WERI-Rb-1 (cell line): ENCODE measurements at regions not wholly inside any gene's neighbourhood (a gene's known extent, or its start where the extent isn't known, plus 50 kb on each side); places are given as distances from the start of the nearest gene placed in this dataset.

Source experiments
- DNase-seq: peaks from one replicate; pipeline ENCODE4 v3.0.0-alpha.2; 2020
- H3K27ac ChIP-seq: fragments of 250-450 bp; sonication (Bioruptor Pico); 2 replicates; pipeline ENCODE4 v1.5.1; 2020; ENCODE audit warnings: mild to moderate bottlenecking, moderate library complexity
- H3K27me3 ChIP-seq: fragments of 250-450 bp; sonication (Bioruptor Pico); 2 replicates; pipeline ENCODE4 v1.5.1; 2021; ENCODE audit warnings: mild to moderate bottlenecking, low read depth, moderate library complexity; ENCODE audit not compliant: insufficient read depth, severe bottlenecking
- H3K36me3 ChIP-seq: fragments of 250-450 bp; sonication (Bioruptor Pico); 2 replicates; pipeline ENCODE4 v1.5.1; 2020; ENCODE audit warnings: mild to moderate bottlenecking, moderate library complexity
- H3K4me3 ChIP-seq: 2 replicates; pipeline ENCODE4 v1.5.1; 2011; ENCODE audit warnings: low read depth, mild to moderate bottlenecking, control low read depth, low read length
- H3K9me3 ChIP-seq: fragments of 250-450 bp; sonication (Bioruptor Pico); 2 replicates; pipeline ENCODE4 v1.5.1; 2021; ENCODE audit warnings: mild to moderate bottlenecking, moderate library complexity; ENCODE audit not compliant: severe bottlenecking
- TF ChIP-seq, protein P1 (sequence below): IDR thresholded peaks from 2 replicates; pipeline ENCODE4 v1.5.1; 2011; ENCODE audit warnings: low read depth, mild to moderate bottlenecking, control low read depth, inconsistent platforms, low read length

DNA sequence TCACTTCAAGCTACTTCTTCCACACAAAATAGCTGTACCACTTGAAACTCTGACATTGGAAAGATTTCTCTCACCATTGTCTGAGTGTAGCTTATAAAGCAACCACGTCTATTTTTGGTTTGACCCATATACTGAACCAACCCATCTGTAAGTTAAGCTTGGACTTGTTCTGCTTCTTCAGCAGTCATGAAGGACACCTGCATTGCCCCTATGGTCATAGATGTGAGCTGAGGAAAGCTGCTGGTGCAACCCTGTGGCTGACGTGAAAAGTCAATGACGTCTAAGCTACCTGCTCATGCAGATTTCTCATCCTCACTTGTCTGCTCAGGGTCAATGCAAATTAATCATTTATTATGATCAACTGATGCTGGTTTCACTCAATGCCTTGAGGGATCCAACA is 417.4 kb downstream of the CETN3 start:
- Histone ChIP-seq H3K4me3 (no peak overlapping the region), H3K36me3 (no peaks in the 10 kb centered on the region), H3K27me3 (no peaks in the 10 kb centered on the region), H3K27ac (no peak overlapping the region), H3K9me3 (no peaks in the 10 kb centered on the region)
- TF ChIP-seq, protein P1, sequence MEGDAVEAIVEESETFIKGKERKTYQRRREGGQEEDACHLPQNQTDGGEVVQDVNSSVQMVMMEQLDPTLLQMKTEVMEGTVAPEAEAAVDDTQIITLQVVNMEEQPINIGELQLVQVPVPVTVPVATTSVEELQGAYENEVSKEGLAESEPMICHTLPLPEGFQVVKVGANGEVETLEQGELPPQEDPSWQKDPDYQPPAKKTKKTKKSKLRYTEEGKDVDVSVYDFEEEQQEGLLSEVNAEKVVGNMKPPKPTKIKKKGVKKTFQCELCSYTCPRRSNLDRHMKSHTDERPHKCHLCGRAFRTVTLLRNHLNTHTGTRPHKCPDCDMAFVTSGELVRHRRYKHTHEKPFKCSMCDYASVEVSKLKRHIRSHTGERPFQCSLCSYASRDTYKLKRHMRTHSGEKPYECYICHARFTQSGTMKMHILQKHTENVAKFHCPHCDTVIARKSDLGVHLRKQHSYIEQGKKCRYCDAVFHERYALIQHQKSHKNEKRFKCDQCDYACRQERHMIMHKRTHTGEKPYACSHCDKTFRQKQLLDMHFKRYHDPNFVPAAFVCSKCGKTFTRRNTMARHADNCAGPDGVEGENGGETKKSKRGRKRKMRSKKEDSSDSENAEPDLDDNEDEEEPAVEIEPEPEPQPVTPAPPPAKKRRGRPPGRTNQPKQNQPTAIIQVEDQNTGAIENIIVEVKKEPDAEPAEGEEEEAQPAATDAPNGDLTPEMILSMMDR: no peak
- DNase-seq: no peak

DNA sequence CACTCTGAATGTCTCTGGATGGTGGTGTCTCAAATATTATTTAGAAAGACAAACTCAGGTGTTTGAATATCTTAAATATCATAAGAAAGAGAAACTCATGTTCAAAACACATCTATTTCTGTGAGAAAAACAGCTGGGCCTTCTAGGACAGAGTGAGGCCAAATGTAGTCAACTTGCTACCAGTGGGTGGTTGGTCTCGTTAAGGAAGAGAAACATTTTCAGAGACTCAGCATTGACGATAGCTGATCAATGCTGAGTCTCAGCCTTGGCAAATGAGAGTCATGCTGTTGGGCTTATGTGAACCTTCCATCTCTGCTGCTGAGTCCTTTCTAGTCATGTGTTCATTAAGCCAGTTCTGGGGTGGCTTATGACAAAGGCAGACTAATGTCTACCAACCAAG is 418.0 kb downstream of the CETN3 start:
- H3K27ac ChIP-seq: no peak overlapping the region
- no peaks in the 10 kb centered on the region for H3K9me3 ChIP-seq
- no peak for DNase-seq
- H3K4me3 ChIP-seq: no peak overlapping the region
- no peaks in the 10 kb centered on the region for H3K36me3 ChIP-seq
- TF ChIP-seq, protein P1: no peak
- no peaks in the 10 kb centered on the region for H3K27me3 ChIP-seq

DNA sequence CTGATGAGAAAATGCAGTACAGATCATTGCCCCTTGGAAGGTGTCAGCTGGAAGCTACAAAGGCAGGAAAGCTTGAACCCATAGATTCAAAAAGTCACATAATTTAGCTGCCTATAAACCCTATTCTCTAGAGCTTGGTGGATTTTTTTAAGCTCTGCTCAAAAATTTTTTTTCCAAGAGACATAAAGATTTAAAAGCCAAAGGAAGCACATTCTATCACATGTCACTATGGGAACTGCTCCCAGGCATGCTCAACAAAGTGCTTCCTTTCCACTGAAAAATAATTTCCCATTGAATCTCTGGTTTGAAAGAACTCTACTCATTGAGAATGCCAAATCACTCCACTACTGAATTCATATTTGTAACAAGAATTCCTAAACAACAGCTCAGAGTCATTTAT is 419.8 kb downstream of the CETN3 start:
- Histone ChIP-seq H3K27me3 (no peaks in the 10 kb centered on the region), H3K36me3 (no peaks in the 10 kb centered on the region), H3K4me3 (no peak overlapping the region), H3K27ac (no peak overlapping the region), H3K9me3 (no peaks in the 10 kb centered on the region)
- DNase-seq: no peak
- TF ChIP-seq, protein P1: no peak

DNA sequence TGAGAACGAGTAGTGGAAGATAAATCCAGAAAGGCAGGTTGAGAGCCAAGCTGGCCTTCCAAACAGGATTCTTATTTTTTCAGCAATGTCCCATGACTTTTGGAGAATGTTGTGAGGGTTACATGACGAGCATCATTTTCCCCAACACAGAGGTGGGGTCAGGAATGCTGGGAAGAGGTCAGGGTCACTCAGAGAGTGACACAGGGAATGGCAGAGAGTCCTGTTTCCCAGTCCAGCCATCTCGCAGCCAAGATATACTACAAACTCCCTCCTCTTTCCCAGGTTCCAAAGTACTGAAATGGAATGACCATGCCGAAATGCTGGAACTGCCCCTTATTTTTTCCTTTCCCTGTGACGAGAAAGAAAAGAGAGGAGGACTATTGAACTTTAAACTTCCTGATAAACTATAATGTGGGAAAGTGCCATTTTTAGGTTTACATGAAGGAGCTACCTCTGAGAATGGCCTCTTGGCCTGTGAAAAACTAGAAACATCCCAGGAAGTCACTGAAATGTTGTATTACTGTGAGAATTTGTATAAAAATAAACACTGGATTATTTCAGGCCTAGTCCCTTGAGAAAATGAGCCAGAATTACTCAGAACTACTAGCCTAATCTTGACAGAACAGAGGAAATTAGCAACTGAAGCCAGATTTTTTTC is 420.4 kb downstream of the CETN3 start:
- Histone ChIP-seq H3K27me3 (no peaks in the 10 kb centered on the region), H3K9me3 (no peaks in the 10 kb centered on the region), H3K27ac (no peak overlapping the region), H3K36me3 (no peaks in the 10 kb centered on the region), H3K4me3 (no peak overlapping the region)
- TF ChIP-seq, protein P1: no peak
- DNase-seq: no peak

DNA sequence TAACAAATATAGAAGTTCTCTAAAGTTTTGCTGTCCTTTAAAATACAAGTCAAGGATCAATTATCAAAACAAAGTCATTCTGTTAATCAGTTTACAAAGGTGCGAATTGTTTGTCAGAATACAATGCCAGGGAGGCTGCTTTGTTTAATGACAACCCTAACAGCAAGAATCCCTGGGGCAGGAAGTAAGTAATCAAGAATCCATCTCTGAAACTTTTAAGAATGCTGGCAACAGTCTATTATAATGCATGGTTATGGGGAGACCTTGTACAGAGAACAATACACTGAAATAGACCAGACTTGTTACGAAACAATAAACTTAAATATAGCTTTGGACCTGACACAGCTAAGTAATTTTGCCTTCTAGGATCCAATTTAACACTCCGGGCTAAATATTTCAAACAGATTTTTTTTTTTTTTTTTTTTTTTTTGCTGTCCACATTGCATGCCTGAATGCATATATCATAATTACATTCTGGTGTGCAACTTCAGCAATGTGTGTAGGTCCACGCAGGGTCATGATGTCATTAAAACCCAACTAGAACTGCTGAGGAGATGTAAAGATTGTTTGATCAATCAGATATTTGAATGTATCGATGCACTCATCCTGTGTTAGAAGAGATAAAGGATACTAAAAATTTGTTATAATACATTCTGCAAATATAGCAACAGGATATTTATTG is 421.3 kb downstream of the CETN3 start:
- Histone ChIP-seq H3K4me3 (no peak overlapping the region), H3K27ac (no peak overlapping the region), H3K36me3 (no peaks in the 10 kb centered on the region), H3K9me3 (no peaks in the 10 kb centered on the region), H3K27me3 (no peaks in the 10 kb centered on the region)
- TF ChIP-seq, protein P1: no peak
- no peak for DNase-seq
